ENCODE measurements at regions not wholly inside any gene's neighbourhood (a gene's known extent, or its start where the extent isn't known, plus 50 kb on each side); places are given as distances from the start of the nearest gene placed in this dataset.

DNA sequence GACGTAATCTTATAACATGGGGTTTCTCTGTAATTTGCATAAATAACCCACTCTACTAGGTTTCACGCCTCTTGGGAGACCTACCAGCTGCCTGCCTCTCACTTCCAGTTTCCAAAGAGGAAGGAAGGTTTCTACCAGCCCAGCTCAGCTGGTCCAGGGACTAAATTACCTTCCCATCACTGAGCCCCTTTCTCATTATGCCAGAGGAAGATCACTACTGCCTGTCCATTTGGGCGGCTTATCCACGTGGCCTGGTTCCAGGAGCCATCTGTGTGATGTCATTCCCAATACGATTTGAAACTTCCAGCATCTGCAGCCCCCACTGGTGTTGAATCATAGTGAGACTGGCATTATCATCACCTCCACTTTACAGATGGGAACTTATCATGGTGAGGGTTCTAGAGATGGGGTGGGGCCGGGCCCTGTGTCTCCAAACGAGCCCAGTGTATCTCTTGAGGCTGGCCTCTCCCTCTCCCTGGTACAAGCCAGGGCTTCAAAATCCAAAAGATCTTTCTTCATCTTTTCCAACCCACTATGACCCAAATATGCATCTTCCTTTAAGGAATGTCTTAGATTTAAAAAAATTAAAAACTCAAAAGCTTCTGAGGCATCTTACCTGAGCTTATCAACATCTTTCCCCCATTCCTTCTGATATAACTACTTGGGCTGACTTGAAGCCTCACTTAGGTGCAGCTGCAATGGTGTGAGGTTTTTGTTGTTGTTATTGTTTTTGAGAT, 140.8 kb downstream of the DDX1 start:
- Mint-ChIP-seq H3K9me3 (ENCODE audit: low read depth) (peaks cover 4% of the 10 kb centered on the region), H3K36me3 (ENCODE audit: low read depth) (no peaks in the 10 kb centered on the region)

DNA sequence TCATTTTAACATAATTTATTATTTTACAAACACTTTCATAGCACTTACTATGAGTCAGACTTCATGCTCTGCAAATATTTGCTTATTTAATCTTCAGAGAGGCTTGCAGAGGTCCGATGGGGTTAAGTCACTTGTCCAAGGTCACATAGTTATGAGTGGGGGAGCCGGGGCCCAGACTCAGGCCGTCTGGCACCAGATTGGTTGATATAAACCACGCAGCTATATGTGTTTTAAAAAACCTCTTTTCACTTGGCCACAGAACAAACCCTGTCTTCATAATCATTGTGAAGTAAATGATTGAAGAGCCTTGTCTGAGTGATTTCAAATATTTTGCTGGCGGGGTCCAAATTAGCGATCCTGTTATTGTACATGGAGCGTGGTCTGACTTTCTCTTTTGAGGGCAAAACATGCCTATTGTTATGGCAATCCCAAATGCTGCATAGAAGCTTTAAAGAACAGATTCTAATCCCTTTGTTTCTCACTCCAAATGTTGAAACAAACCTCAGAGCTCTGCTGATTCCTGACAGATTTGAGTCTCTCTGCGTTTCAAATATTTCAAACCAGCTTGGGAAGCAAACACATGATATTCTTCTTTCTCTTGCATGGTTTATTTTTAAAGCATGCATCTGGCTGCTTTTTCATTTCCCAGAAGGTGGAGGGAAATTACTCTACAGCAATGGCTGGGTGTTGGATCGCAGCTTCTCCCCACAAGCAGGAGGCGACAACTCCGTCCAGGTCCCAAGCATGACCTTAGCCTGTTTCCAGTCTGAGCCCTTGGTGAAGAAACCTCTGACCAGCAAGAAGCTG, 142.4 kb downstream of the DDX1 start:
- peak overlapping the region; percentile 81 for H3K27ac Mint-ChIP-seq (ENCODE audit: unreplicated experiment)
- peaks cover 64% of the 10 kb centered on the region for H3K4me1 Mint-ChIP-seq (ENCODE audit: low read depth)
- peaks cover 4% of the 10 kb centered on the region for H3K9me3 Mint-ChIP-seq (ENCODE audit: low read depth)
- peak overlapping the region; percentile 21 for H3K4me3 Mint-ChIP-seq (ENCODE audit: unreplicated experiment)
- TF ChIP-seq, protein P1, sequence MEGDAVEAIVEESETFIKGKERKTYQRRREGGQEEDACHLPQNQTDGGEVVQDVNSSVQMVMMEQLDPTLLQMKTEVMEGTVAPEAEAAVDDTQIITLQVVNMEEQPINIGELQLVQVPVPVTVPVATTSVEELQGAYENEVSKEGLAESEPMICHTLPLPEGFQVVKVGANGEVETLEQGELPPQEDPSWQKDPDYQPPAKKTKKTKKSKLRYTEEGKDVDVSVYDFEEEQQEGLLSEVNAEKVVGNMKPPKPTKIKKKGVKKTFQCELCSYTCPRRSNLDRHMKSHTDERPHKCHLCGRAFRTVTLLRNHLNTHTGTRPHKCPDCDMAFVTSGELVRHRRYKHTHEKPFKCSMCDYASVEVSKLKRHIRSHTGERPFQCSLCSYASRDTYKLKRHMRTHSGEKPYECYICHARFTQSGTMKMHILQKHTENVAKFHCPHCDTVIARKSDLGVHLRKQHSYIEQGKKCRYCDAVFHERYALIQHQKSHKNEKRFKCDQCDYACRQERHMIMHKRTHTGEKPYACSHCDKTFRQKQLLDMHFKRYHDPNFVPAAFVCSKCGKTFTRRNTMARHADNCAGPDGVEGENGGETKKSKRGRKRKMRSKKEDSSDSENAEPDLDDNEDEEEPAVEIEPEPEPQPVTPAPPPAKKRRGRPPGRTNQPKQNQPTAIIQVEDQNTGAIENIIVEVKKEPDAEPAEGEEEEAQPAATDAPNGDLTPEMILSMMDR (IDR thresholded peaks at IDR 0.05) = no peak
- DNase-seq (ENCODE audit: low spot score) = no peak
- H3K27me3 Mint-ChIP-seq (ENCODE audit: low read depth) = no peaks in the 10 kb centered on the region
- H3K36me3 Mint-ChIP-seq (ENCODE audit: low read depth) = no peaks in the 10 kb centered on the region

More for the DNA sequence above, 140.8 kb downstream of the DDX1 start:
- TF ChIP-seq, protein P1 (IDR thresholded peaks at IDR 0.05) = no peak
- no peak for DNase-seq (ENCODE audit: low spot score)
- H3K4me1 Mint-ChIP-seq (ENCODE audit: low read depth) = peaks cover 64% of the 10 kb centered on the region
- H3K27ac Mint-ChIP-seq (ENCODE audit: unreplicated experiment) = no peak overlapping the region
- H3K4me3 Mint-ChIP-seq (ENCODE audit: unreplicated experiment) = no peak overlapping the region
- peaks cover 1% of the 10 kb centered on the region for H3K27me3 Mint-ChIP-seq (ENCODE audit: low read depth)

DNA sequence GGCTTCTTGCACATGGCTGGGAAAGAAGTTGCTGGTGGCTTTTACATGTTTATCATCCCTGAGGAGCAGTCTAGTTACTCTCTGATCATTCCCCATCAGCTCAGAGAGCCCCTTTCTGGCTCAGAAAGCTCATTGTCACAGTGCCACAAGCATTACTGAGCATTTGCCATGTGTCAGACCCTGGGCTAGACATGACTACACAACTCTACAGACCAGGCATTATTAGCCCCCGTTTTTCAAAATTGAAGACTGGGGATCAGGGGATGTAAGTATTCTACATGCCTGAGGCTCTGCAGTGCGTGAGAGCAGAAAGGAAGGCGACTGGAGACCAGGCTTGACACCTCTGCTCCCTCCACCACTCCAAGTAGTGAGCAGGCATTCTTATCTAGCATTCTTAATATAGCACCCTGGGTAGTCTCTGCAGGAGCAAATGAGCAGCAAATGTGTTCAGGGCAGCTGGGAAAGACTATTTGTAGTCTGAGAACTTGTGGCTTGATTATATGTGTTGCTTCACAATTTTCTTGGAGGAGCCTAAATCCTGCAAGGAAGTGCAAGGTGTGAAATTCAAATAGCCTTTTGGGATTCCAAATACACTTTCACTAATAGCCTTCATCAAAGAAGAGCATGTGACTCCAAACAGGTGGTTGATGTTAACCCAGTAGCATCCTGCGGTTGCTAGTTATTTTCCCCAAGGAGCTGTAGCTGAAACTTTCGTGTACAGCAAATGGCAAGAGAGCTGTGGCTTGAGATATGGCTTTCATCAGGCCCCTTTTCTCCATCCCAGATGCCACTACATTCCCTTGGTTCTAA, 143.2 kb downstream of the DDX1 start:
- no peaks in the 10 kb centered on the region for H3K27me3 Mint-ChIP-seq (ENCODE audit: low read depth)
- no peaks in the 10 kb centered on the region for H3K36me3 Mint-ChIP-seq (ENCODE audit: low read depth)
- H3K9me3 Mint-ChIP-seq (ENCODE audit: low read depth) = peaks cover 4% of the 10 kb centered on the region
- TF ChIP-seq, protein P1 (IDR thresholded peaks at IDR 0.05) = no peak
- H3K27ac Mint-ChIP-seq (ENCODE audit: unreplicated experiment) = peak overlapping the region; percentile 81
- H3K4me3 Mint-ChIP-seq (ENCODE audit: unreplicated experiment) = no peak overlapping the region
- H3K4me1 Mint-ChIP-seq (ENCODE audit: low read depth) = peaks cover 61% of the 10 kb centered on the region
- DNase-seq (ENCODE audit: low spot score) = no peak

DNA sequence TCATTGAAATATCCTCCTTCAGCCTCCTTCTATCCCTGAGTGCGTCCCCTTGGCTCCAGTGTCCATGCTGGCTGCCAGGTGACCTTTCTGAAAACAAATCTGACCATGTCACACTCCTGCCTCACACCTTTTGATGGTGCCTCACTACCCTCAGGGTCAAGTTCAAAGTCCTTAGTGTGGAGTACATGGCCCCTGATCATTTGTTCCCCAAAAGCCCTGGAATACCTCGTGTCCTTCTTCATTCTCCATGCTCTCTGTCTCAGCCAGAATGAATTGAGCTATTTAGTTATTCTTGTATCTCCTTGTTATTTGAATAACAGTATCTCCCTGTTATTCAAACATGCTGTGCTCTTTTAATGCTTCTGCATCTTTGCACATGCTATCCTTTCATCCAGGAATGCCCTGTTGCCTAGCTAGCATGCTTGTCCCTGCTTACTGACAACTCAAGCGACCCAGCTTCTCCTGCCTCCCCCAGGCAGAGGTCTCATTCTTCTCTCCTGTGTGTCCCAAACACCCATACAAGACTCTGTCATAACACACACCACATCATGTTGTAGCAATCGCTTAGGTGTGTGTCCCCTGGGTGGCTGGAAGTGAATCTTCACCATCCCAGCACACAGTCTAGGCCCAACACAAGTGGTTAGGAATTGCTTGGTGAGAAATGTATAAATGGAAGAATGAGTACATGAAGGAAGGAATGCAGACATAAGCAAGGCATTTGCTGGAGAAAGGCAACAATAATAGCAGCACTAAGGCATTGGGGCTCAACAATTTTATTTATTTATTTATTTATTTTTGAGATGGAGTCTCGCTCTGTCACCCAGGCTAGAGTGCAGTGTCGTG, 144.0 kb downstream of the DDX1 start:
- Mint-ChIP-seq H3K9me3 (ENCODE audit: low read depth) (peaks cover 4% of the 10 kb centered on the region), H3K4me1 (ENCODE audit: low read depth) (peaks cover 53% of the 10 kb centered on the region), H3K27ac (ENCODE audit: unreplicated experiment) (no peak overlapping the region), H3K36me3 (ENCODE audit: low read depth) (no peaks in the 10 kb centered on the region), H3K27me3 (ENCODE audit: low read depth) (no peaks in the 10 kb centered on the region), H3K4me3 (ENCODE audit: unreplicated experiment) (no peak overlapping the region)
- no peak for DNase-seq (ENCODE audit: low spot score)
- TF ChIP-seq, protein P1 (IDR thresholded peaks at IDR 0.05) = no peak

All from chondrocyte (in vitro differentiated cells).